ENCODE measurements at regions not wholly inside any gene's neighbourhood (a gene's known extent, or its start where the extent isn't known, plus 50 kb on each side); places are given as distances from the start of the nearest gene placed in this dataset.

- no peak for FAIRE-seq
- POLR2A ChIA-PET (ENCODE audit: partially characterized antibody) = no interaction called here
- WGBS, 2 experiments (ENCODE audit: extremely low coverage in 1 of 2, insufficient coverage in 1 of 2, insufficient read length in 1 of 2, insufficient replicate concordance in 2 of 2, low coverage in 1 of 2, low lambda C conversion rate in 2 of 2, missing lambda C conversion rate in 1 of 2) = 84% methylated on average over 10 of the region's 10 CpGs; no CpG with 5 or more reads in 1 of the 2 experiments
- no peak for TF ChIP-seq RNF2 (IDR thresholded peaks at IDR 0.05; ENCODE audit: borderline replicate concordance, low read depth, low read length, missing control alignments, poor library complexity, severe bottlenecking)
- no peak for TF ChIP-seq RFX5 (IDR thresholded peaks at IDR 0.05; ENCODE audit: borderline replicate concordance, low read depth, low read length)
- TF ChIP-seq BACH1 (IDR thresholded peaks at IDR 0.05; ENCODE audit: low read length) = no peak
- TF ChIP-seq CHD2 (IDR thresholded peaks at IDR 0.05; ENCODE audit: low read length) = no peak
- TF ChIP-seq HDAC6 (IDR thresholded peaks at IDR 0.05; ENCODE audit: low read depth, low read length) = no peak
- no peak for TF ChIP-seq CHD1 (IDR thresholded peaks at IDR 0.05; ENCODE audit: low read depth, low read length)
- TF ChIP-seq JUN (IDR thresholded peaks at IDR 0.05; ENCODE audit: low read depth, low read length) = no peak
These were observed 251.2 kb downstream of the ACKR3 start for GRCh38 chr2:236820763-236821344.

More at GRCh38 chr2:236820763-236821344, 251.2 kb downstream of the ACKR3 start:
- Histone ChIP-seq H3K9me3 (ENCODE audit: insufficient read depth in 2 of 2, low read depth in 1 of 2, low read length in 1 of 2) (no peaks in the 10 kb centered on the region), H2AK5ac (ENCODE audit: low read depth, low read length) (peak overlapping the region; percentile 59), H3K4ac (replicated peaks; ENCODE audit: insufficient read length, low read depth, low read length) (no peak overlapping the region), H3K36me3 (ENCODE audit: control insufficient read depth in 2 of 4, insufficient read depth in 4 of 4, low read length in 3 of 4) (no peaks in the 10 kb centered on the region), H3K18ac (ENCODE audit: extremely low read depth, low read length) (no peak overlapping the region), H4K5ac (ENCODE audit: insufficient read length, low read depth, low read length) (no peak overlapping the region), H3K27ac (ENCODE audit: low read depth, low read length) (no peak overlapping the region), H3K14ac (ENCODE audit: insufficient read length) (no peak overlapping the region), H2BK120ac (replicated peaks; ENCODE audit: low read depth, low read length) (no peak overlapping the region), H3K79me2 (ENCODE audit: control insufficient read depth in 1 of 2, insufficient read depth in 2 of 2, low read length in 2 of 2) (no peaks in the 10 kb centered on the region), H3K4me3 (ENCODE audit: extremely low read depth in 1 of 4, insufficient read depth in 2 of 4, low read depth in 3 of 4, low read length in 4 of 4) (no peak overlapping the region), H2BK20ac (ENCODE audit: low read length) (no peak overlapping the region), H4K91ac (replicated peaks; ENCODE audit: insufficient read length, low read length) (no peak overlapping the region), H3K23ac (ENCODE audit: insufficient read length) (no peak overlapping the region), H3K27me3 (replicated peaks in 1 of 4; ENCODE audit: control insufficient read depth in 3 of 4, extremely low read depth in 1 of 4, insufficient read depth in 3 of 4, low read length in 3 of 4) (no peaks in the 10 kb centered on the region; a peak in 1 of 7 replicates), H2BK15ac (ENCODE audit: low read length) (0 out of 2 replicates have a peak overlapping the region, but pooled peaks have one; percentile 65), H3K79me1 (ENCODE audit: low read depth, low read length) (no peaks in the 10 kb centered on the region), H4K20me1 (replicated peaks in 1 of 2; ENCODE audit: control insufficient read depth in 1 of 2, insufficient read depth in 2 of 2, low read length in 2 of 2) (no peaks in the 10 kb centered on the region), H2BK12ac (ENCODE audit: low read depth, low read length) (no peak overlapping the region), H3K56ac (replicated peaks; ENCODE audit: insufficient read length, low read depth, low read length) (no peak overlapping the region), H3K9ac (replicated peaks in 1 of 4; ENCODE audit: extremely low read depth in 1 of 4, low read depth in 3 of 4, low read length in 3 of 4) (no peak overlapping the region), H2BK5ac (ENCODE audit: low read depth, low read length) (no peak overlapping the region), H3K4me2 (ENCODE audit: insufficient read depth in 1 of 2, low read depth in 2 of 2, low read length in 2 of 2) (no peak overlapping the region), H3K23me2 (ENCODE audit: low read depth, low read length) (no peaks in the 10 kb centered on the region), H2AFZ (ENCODE audit: low read length) (no peak overlapping the region), H4K8ac (ENCODE audit: extremely low read depth, insufficient read depth, low read length) (no peak overlapping the region), H3K4me1 (replicated peaks in 1 of 4; ENCODE audit: control insufficient read depth in 3 of 4, insufficient read depth in 4 of 4, low read length in 3 of 4) (peaks cover 4 to 14% (median 10%) of the 10 kb centered on the region in 4 experiments)
- CTCF ChIA-PET (ENCODE audit: partially characterized antibody) = interaction anchor here (0.5 to 0.6 kb wide), 2 partner anchors 38 to 341 kb away, joined by 3 read pairs; no protein-coding TSS in a partner anchor
- no peak for DNase-seq (ENCODE audit: low read depth in 1 of 2, low spot score in 2 of 2)

Measured in H1 (cell line).